NB4 (cell line): ENCODE measurements at regions not wholly inside any gene's neighbourhood (a gene's known extent, or its start where the extent isn't known, plus 50 kb on each side); places are given as distances from the start of the nearest gene placed in this dataset.

ENCODE experiments used
- DNase-seq: peaks from one replicate; pipeline ENCODE4 v3.0.0; 2010; ENCODE audit warnings: low read depth
- H3K4me3 ChIP-seq: one replicate; pipeline ENCODE4 v1.5.1; 2011; ENCODE audit warnings: mild to moderate bottlenecking, low read depth, low read length, moderate library complexity
- CTCF ChIP-seq: IDR thresholded peaks from one replicate; pipeline ENCODE4 v1.5.1; 2012; ENCODE audit warnings: low read depth, low read length
- MAX ChIP-seq: IDR thresholded peaks from 2 replicates; pipeline ENCODE4 v1.6.1; 2011; ENCODE audit warnings: low read depth, low read length
- MYC ChIP-seq: IDR thresholded peaks from 2 replicates; pipeline ENCODE4 v1.6.1; 2011; ENCODE audit warnings: low read depth, low read length
- POLR2A ChIP-seq: IDR thresholded peaks from 2 replicates; pipeline ENCODE4 v1.6.1; 2011; ENCODE audit warnings: mild to moderate bottlenecking; ENCODE audit not compliant: insufficient read length; ENCODE audit errors: extremely low read depth

GRCh38 chr1:217018648-217019047, 295.4 kb upstream of the ESRRG start:
- no peak for DNase-seq
- H3K4me3 ChIP-seq: no peak overlapping the region

GRCh38 chr1:217017165-217017564, 293.9 kb upstream of the ESRRG start:
- no peak overlapping the region for H3K4me3 ChIP-seq
- TF ChIP-seq CTCF: no peak
- TF ChIP-seq MYC: no peak
- TF ChIP-seq MAX: no peak
- no peak for TF ChIP-seq POLR2A
- no peak for DNase-seq

More at GRCh38 chr1:217018648-217019047, 295.4 kb upstream of the ESRRG start:
- TF ChIP-seq CTCF (no peak), MAX (no peak), MYC (no peak)

- no peak for TF ChIP-seq MYC
- TF ChIP-seq MAX: no peak
- no peak for TF ChIP-seq CTCF
- no peak for TF ChIP-seq POLR2A
- no peak for DNase-seq
- H3K4me3 ChIP-seq: no peak overlapping the region
These were observed 290.8 kb upstream of the ESRRG start for GRCh38 chr1:217014066-217014465.

- no peak overlapping the region for H3K4me3 ChIP-seq
- DNase-seq: no peak
- TF ChIP-seq MAX (no peak), CTCF (no peak), POLR2A (no peak), MYC (no peak)
These were observed 289.4 kb upstream of the ESRRG start for GRCh38 chr1:217012659-217013058.

GRCh38 chr1:217011097-217011496, 287.9 kb upstream of the ESRRG start:
- TF ChIP-seq CTCF (no peak), POLR2A (no peak)
- no peak for DNase-seq
- no peak overlapping the region for H3K4me3 ChIP-seq

- no peak for DNase-seq
- H3K4me3 ChIP-seq: no peak overlapping the region
- TF ChIP-seq MYC: no peak
- TF ChIP-seq POLR2A: no peak
- no peak for TF ChIP-seq CTCF
- no peak for TF ChIP-seq MAX
These were observed 287.0 kb upstream of the ESRRG start for GRCh38 chr1:217010253-217010652.
